Omental fat pad (tissue), 3 donors: ENCODE measurements at regions not wholly inside any gene's neighbourhood (a gene's known extent, or its start where the extent isn't known, plus 50 kb on each side); places are given as distances from the start of the nearest gene placed in this dataset.
"Not testable (repeated sequence)": the region's sequence is repeated elsewhere in the genome, so short reads cannot be mapped to it uniquely, and the experiment has no call there.

Experiments
- ATAC-seq: fragments of 150-250 bp; one replicate; pipeline ENCODE4 v1.9.1; 2016; ENCODE audit warnings: mild to moderate bottlenecking, moderate library complexity; ENCODE audit not compliant: low FRiP score
- DNase-seq: peaks from one replicate; pipeline ENCODE4 v3.0.0-alpha.2; 2019; ENCODE audit warnings: low spot score
- TF ChIP-seq, protein P1 (sequence below), 3 donors: fragments of 450-650 bp; IDR thresholded peaks; one replicate each; pipeline ENCODE4 v1.5.1; 2016 to 2017; ENCODE audit warnings: antibody characterized with exemption in 3 of 3, mild to moderate bottlenecking in 3 of 3, moderate library complexity in 2 of 3

GRCh38 chr7:70887186-70887585 is 244.8 kb upstream of the GALNT17 start:
- TF ChIP-seq, protein P1, sequence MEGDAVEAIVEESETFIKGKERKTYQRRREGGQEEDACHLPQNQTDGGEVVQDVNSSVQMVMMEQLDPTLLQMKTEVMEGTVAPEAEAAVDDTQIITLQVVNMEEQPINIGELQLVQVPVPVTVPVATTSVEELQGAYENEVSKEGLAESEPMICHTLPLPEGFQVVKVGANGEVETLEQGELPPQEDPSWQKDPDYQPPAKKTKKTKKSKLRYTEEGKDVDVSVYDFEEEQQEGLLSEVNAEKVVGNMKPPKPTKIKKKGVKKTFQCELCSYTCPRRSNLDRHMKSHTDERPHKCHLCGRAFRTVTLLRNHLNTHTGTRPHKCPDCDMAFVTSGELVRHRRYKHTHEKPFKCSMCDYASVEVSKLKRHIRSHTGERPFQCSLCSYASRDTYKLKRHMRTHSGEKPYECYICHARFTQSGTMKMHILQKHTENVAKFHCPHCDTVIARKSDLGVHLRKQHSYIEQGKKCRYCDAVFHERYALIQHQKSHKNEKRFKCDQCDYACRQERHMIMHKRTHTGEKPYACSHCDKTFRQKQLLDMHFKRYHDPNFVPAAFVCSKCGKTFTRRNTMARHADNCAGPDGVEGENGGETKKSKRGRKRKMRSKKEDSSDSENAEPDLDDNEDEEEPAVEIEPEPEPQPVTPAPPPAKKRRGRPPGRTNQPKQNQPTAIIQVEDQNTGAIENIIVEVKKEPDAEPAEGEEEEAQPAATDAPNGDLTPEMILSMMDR (IDR thresholded peaks at IDR 0.05), result no peak
- DNase-seq, result no peak
- ATAC-seq, result no peak

DNA sequence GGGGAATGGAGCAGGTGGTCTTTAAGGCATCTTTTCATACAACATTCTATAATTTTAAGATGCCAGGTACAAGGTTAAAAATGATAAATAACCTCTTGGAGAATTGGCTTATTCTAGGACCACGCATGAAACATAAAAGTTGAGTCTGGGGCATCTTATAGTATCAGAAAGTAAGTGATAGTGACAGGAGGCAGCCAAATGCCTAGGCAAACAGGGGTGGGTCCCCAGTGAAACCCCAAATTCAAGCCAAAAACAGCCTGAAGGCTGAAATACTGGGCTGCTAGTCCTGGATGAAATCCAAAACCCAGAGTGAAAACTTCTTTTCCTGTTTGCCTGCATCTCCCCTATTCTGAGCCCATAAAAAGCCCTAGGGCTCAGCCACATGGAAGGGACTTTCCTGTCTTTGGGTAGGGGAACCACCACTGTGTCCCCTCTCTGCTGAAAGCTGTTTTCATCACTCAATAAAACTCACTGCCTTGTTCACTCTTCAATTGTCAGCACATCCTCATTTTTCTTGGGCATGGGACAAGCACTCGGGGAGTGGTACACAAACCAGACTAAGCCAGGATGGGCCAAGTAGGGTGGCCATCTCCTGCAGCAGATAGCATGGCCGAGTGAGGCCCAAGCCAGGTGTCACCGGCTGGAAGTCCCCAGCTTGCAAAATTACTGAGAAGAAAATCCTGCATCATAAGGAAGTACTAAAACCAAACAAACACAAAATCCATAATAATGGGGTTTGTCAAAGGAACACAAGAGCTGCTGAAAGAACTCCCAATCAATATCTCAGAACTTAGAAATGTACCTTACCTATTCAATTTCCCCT is 241.6 kb upstream of the GALNT17 start:
- TF ChIP-seq, protein P1 (IDR thresholded peaks at IDR 0.05), result no peak
- DNase-seq (no peak), ATAC-seq (no peak)

DNA sequence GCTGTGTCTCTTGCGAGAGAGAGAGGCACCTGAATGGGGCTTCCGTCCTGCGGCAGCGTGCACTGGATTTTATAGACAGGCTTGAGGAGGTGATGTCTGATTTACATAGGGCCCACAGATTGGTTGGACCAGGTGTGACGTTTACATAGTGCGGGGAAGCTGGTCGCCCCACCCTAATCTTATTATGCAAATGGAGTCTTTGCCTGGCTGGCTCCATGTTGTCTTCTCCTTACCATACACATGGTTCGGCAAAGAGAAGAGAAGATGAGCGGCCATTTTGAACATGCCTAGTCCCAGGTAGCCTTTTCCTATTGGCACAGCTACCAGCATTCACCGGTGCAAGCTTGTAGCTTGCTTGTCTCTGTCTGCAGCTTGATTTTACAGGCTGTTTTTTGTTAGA is 238.5 kb upstream of the GALNT17 start:
- DNase-seq (no peak), ATAC-seq (no peak)
- TF ChIP-seq, protein P1 (IDR thresholded peaks at IDR 0.05), result no peak

GRCh38 chr7:70893971-70894715 is 237.8 kb upstream of the GALNT17 start:
- no peak for DNase-seq
- no peak for ATAC-seq
- TF ChIP-seq, protein P1 (IDR thresholded peaks at IDR 0.05), result no peak

DNA sequence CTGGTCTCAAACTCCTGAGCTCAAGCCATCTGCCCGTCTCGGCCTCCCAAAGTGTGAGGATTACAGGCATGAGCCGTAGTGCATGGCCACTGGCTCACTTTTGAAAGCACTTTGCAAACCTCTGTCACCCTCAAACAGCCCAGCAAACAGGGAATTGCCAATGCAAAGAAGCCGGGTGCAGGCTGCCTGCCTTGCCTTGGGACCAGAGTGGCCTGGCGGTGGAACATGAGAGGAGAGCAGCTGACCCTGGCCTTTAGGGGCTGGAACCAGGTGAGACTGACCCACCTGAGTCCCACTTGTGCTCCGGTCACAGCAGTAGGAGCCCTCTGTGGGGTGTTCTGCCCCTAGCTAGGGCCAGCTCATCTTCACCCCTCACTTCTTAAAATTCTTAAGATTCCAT is 237.1 kb upstream of the GALNT17 start:
- TF ChIP-seq, protein P1 (IDR thresholded peaks at IDR 0.05), result no peak
- no peak for ATAC-seq

GRCh38 chr7:70895337-70896200 is 236.4 kb upstream of the GALNT17 start:
- ATAC-seq, result not testable (repeated sequence)

More for the DNA sequence above, 237.1 kb upstream of the GALNT17 start:
- no peak for DNase-seq

More at GRCh38 chr7:70895337-70896200, 236.4 kb upstream of the GALNT17 start:
- not testable (repeated sequence) for DNase-seq
